ENCODE measurements at regions not wholly inside any gene's neighbourhood (a gene's known extent, or its start where the extent isn't known, plus 50 kb on each side); places are given as distances from the start of the nearest gene placed in this dataset.

GRCh38 chr4:20359692-20360091 is 108.0 kb downstream of the SLIT2 start:
- TF ChIP-seq CTCF (IDR thresholded peaks at IDR 0.05) (no peak), EZH2phosphoT487 (IDR thresholded peaks at IDR 0.05) (no peak)
